H1 (cell line): ENCODE measurements at regions not wholly inside any gene's neighbourhood (a gene's known extent, or its start where the extent isn't known, plus 50 kb on each side); places are given as distances from the start of the nearest gene placed in this dataset.

Experiments
- CTCF ChIA-PET: fragments of 300-600 bp; sonication (Branson Sonifier 250); formaldehyde crosslinking; loops from one replicate; lab custom pipeline; 2021; ENCODE audit not compliant: partially characterized antibody; lab: Charles Lee
- POLR2A ChIA-PET: fragments of 300-600 bp; sonication (Branson Sonifier 250); formaldehyde crosslinking; loops from one replicate; lab custom pipeline; 2021; ENCODE audit warnings: inconsistent platforms; ENCODE audit not compliant: partially characterized antibody; lab: Charles Lee
- DNase-seq, 2 experiments: peaks; one replicate each; pipeline versions ENCODE4 v3.0.0 to v3.0.0-alpha.2; 2010 to 2022; ENCODE audit warnings: low spot score in 2 of 2, low read depth in 1 of 2, mixed read lengths in 1 of 2
- FAIRE-seq: peaks from 2 replicates; lab custom pipeline; 2011; peaks lifted over from hg19 to GRCh38; lab: Jason Lieb, UNC
- H2AFZ ChIP-seq: 2 replicates; pipeline ENCODE4 v1.8.1; 2012; ENCODE audit warnings: low read length, inconsistent platforms
- H2AK5ac ChIP-seq: 2 replicates; pipeline ENCODE4 v1.6.1; 2013; ENCODE audit warnings: low read depth, low read length
- H2BK120ac ChIP-seq: replicated peaks from 2 replicates; pipeline ENCODE3; 2013; ENCODE audit warnings: low read depth, low read length, inconsistent platforms
- H2BK12ac ChIP-seq: 2 replicates; pipeline ENCODE4 v1.6.1; 2013; ENCODE audit warnings: low read depth, low read length
- H2BK15ac ChIP-seq: 2 replicates; pipeline ENCODE4 v1.6.1; 2013; ENCODE audit warnings: low read length
- H2BK20ac ChIP-seq: 2 replicates; pipeline ENCODE4 v1.6.1; 2013; ENCODE audit warnings: low read length
- H2BK5ac ChIP-seq: 2 replicates; pipeline ENCODE4 v1.6.1; 2013; ENCODE audit warnings: low read depth, low read length
- H3K14ac ChIP-seq: 2 replicates; pipeline ENCODE4 v1.6.1; 2013; ENCODE audit warnings: inconsistent platforms; ENCODE audit not compliant: insufficient read length
- H3K18ac ChIP-seq: 2 replicates; pipeline ENCODE4 v1.6.1; 2013; ENCODE audit warnings: low read length; ENCODE audit errors: extremely low read depth
- H3K23ac ChIP-seq: 2 replicates; pipeline ENCODE4 v1.6.1; 2013; ENCODE audit warnings: inconsistent platforms; ENCODE audit not compliant: insufficient read length
- H3K23me2 ChIP-seq: 2 replicates; pipeline ENCODE4 v1.6.1; 2013; ENCODE audit warnings: low read depth, low read length
- H3K27ac ChIP-seq: 2 replicates; pipeline ENCODE4 v1.6.1; 2011; ENCODE audit warnings: low read depth, low read length, inconsistent platforms
- H3K27me3 ChIP-seq, 4 experiments: replicated peaks in 1 of 4; 1 replicate in 1 of 4; 2 replicates in 3 of 4; pipeline versions ENCODE4 v1.6.1 to v1.8.1; 2011 to 2013; ENCODE audit warnings: low read length in 3 of 4, mild to moderate bottlenecking in 3 of 4, inconsistent platforms in 2 of 4, mixed read lengths in 2 of 4, moderate library complexity in 1 of 4; ENCODE audit not compliant: control insufficient read depth in 3 of 4, insufficient read depth in 3 of 4; ENCODE audit errors: extremely low read depth in 1 of 4
- H3K36me3 ChIP-seq, 4 experiments: 2 replicates each; pipeline versions ENCODE4 v1.6.1 to v1.8.1; 2011 to 2013; ENCODE audit warnings: mild to moderate bottlenecking in 4 of 4, low read length in 3 of 4, moderate library complexity in 2 of 4, control low read depth in 1 of 4, inconsistent platforms in 1 of 4; ENCODE audit not compliant: insufficient read depth in 4 of 4, control insufficient read depth in 2 of 4
- H3K4ac ChIP-seq: replicated peaks from 2 replicates; pipeline ENCODE3; 2013; ENCODE audit warnings: low read length, low read depth, mixed read lengths, inconsistent platforms; ENCODE audit not compliant: insufficient read length
- H3K4me1 ChIP-seq, 4 experiments: replicated peaks in 1 of 4; 1 replicate in 1 of 4; 2 replicates in 3 of 4; pipeline versions ENCODE4 v1.6.1 to v1.8.1; 2011 to 2013; ENCODE audit warnings: low read length in 3 of 4, inconsistent platforms in 2 of 4, mixed read lengths in 1 of 4; ENCODE audit not compliant: insufficient read depth in 4 of 4, control insufficient read depth in 3 of 4
- H3K4me2 ChIP-seq, 2 experiments: 2 replicates each; pipeline versions ENCODE4 v1.6.1 to v1.8.1; 2011 to 2013; ENCODE audit warnings: low read depth in 2 of 2, low read length in 2 of 2, control low read depth in 1 of 2, inconsistent platforms in 1 of 2, mild to moderate bottlenecking in 1 of 2; ENCODE audit not compliant: insufficient read depth in 1 of 2
- H3K4me3 ChIP-seq, 4 experiments: fragments of 200-600, 300-600 bp in 1 of 4; sonication (generic), shearing (Covaris generic), sonication (Bioruptor Twin) in 1 of 4; 2 replicates each; pipeline versions ENCODE4 v1.5.1 to v1.8.1; 2011 to 2016; ENCODE audit warnings: low read length in 4 of 4, low read depth in 3 of 4, control low read depth in 2 of 4, inconsistent platforms in 2 of 4, mild to moderate bottlenecking in 2 of 4, mixed read lengths in 1 of 4, moderate library complexity in 1 of 4; ENCODE audit not compliant: insufficient read depth in 2 of 4; ENCODE audit errors: extremely low read depth in 1 of 4
- H3K56ac ChIP-seq: replicated peaks from 2 replicates; pipeline ENCODE3; 2013; ENCODE audit warnings: low read depth, mild to moderate bottlenecking, mixed read lengths, low read length, inconsistent platforms; ENCODE audit not compliant: insufficient read length
- H3K79me1 ChIP-seq: 2 replicates; pipeline ENCODE4 v1.6.1; 2013; ENCODE audit warnings: low read depth, low read length, control low read depth
- H3K79me2 ChIP-seq, 2 experiments: 2 replicates each; pipeline versions ENCODE4 v1.6.1 to v1.8.1; 2012 to 2013; ENCODE audit warnings: low read length in 2 of 2, mild to moderate bottlenecking in 2 of 2, inconsistent platforms in 1 of 2; ENCODE audit not compliant: insufficient read depth in 2 of 2, control insufficient read depth in 1 of 2
- H3K9ac ChIP-seq, 4 experiments: replicated peaks in 1 of 4; 1 replicate in 1 of 4; 2 replicates in 3 of 4; pipeline versions ENCODE4 v1.6.1 to v1.8.1; 2011 to 2013; ENCODE audit warnings: low read depth in 3 of 4, low read length in 3 of 4, control low read depth in 2 of 4, mild to moderate bottlenecking in 2 of 4, moderate library complexity in 2 of 4, inconsistent platforms in 1 of 4; ENCODE audit errors: extremely low read depth in 1 of 4
- H3K9me3 ChIP-seq, 2 experiments: 2 replicates each; pipeline versions ENCODE4 v1.6.1 to v1.8.1; 2012 to 2013; ENCODE audit warnings: mild to moderate bottlenecking in 2 of 2, moderate library complexity in 2 of 2, control low read depth in 1 of 2, inconsistent platforms in 1 of 2, low read depth in 1 of 2, low read length in 1 of 2, mixed read lengths in 1 of 2; ENCODE audit not compliant: insufficient read depth in 2 of 2
- H4K20me1 ChIP-seq, 2 experiments: replicated peaks in 1 of 2; 2 replicates each; pipeline versions ENCODE3 to v1.8.1; 2011 to 2013; ENCODE audit warnings: inconsistent platforms in 2 of 2, low read length in 2 of 2, mild to moderate bottlenecking in 1 of 2; ENCODE audit not compliant: insufficient read depth in 2 of 2, control insufficient read depth in 1 of 2
- H4K5ac ChIP-seq: 2 replicates; pipeline ENCODE4 v1.6.1; 2013; ENCODE audit warnings: low read length, low read depth, mixed read lengths, inconsistent platforms; ENCODE audit not compliant: insufficient read length
- H4K8ac ChIP-seq: 2 replicates; pipeline ENCODE4 v1.8.0; 2013; ENCODE audit warnings: mild to moderate bottlenecking, moderate library complexity, low read length, inconsistent platforms; ENCODE audit not compliant: insufficient read depth; ENCODE audit errors: extremely low read depth
- H4K91ac ChIP-seq: replicated peaks from 2 replicates; pipeline ENCODE3; 2013; ENCODE audit warnings: low read length, mixed read lengths, inconsistent platforms; ENCODE audit not compliant: insufficient read length
- CTBP2 ChIP-seq: IDR thresholded peaks from 2 replicates; pipeline ENCODE4 v1.7.0; 2011; ENCODE audit warnings: borderline replicate concordance, mild to moderate bottlenecking, moderate library complexity, mixed read lengths, low read length; ENCODE audit not compliant: insufficient read depth, insufficient read length
- FOSL1 ChIP-seq: IDR thresholded peaks from 2 replicates; pipeline ENCODE4 v1.6.1; 2011; ENCODE audit warnings: mild to moderate bottlenecking, low read depth, low read length, moderate library complexity; ENCODE audit not compliant: insufficient read depth
- HDAC2 ChIP-seq, 2 experiments: fragments of 300-600 bp in 1 of 2; sonication (generic) in 1 of 2; IDR thresholded peaks; 2 replicates each; pipeline ENCODE4 v1.6.1; 2011 to 2012; ENCODE audit warnings: low read depth in 2 of 2, low read length in 2 of 2, mild to moderate bottlenecking in 2 of 2, moderate library complexity in 2 of 2, borderline replicate concordance in 1 of 2, inconsistent platforms in 1 of 2
- KDM5A ChIP-seq: fragments of 200-600 bp; IDR thresholded peaks from 2 replicates; pipeline ENCODE4 v1.7.1; 2012; ENCODE audit warnings: mild to moderate bottlenecking, low read length, inconsistent platforms, mixed read lengths
- MAFK ChIP-seq: IDR thresholded peaks from 2 replicates; pipeline ENCODE4 v1.6.1; 2012; ENCODE audit warnings: low read depth, mild to moderate bottlenecking, improper control_type of control experiment, low read length
- NANOG ChIP-seq: IDR thresholded peaks from 2 replicates; pipeline ENCODE4 v1.6.1; 2011; ENCODE audit warnings: low read length, low read depth, mild to moderate bottlenecking, inconsistent platforms; ENCODE audit not compliant: insufficient read depth, poor library complexity, severe bottlenecking
- PHF8 ChIP-seq: fragments of 200-600 bp; sonication (generic); conservative IDR thresholded peaks from 2 replicates; pipeline ENCODE4 v1.7.1; 2012; ENCODE audit warnings: low read depth, mild to moderate bottlenecking, inconsistent platforms, low read length, moderate library complexity
- POU5F1 ChIP-seq: IDR thresholded peaks from 2 replicates; pipeline ENCODE4 v1.6.1; 2011; ENCODE audit warnings: low read depth, mild to moderate bottlenecking, low read length, moderate library complexity
- RXRA ChIP-seq: IDR thresholded peaks from 2 replicates; pipeline ENCODE4 v1.6.1; 2011; ENCODE audit warnings: low read depth, mild to moderate bottlenecking, low read length, moderate library complexity; ENCODE audit not compliant: insufficient read depth
- SP2 ChIP-seq: IDR thresholded peaks from 2 replicates; pipeline ENCODE4 v1.6.1; 2012; ENCODE audit warnings: mild to moderate bottlenecking, low read length, inconsistent platforms
- TAF7 ChIP-seq: optimal IDR thresholded peaks from 2 replicates; pipeline ENCODE3; 2011; ENCODE audit warnings: low read depth, mild to moderate bottlenecking, inconsistent platforms, low read length, moderate library complexity, borderline replicate concordance
- WGBS, 2 experiments: shearing (Covaris generic) in 1 of 2; methylation state at CpG; one replicate each; pipeline versions ENCODE4 v1.1.6 to v1.1.7; 2013 to 2015; ENCODE audit warnings: low lambda C conversion rate in 2 of 2, mixed read lengths in 2 of 2, inconsistent platforms in 1 of 2, low coverage in 1 of 2, missing lambda C conversion rate in 1 of 2; ENCODE audit not compliant: insufficient replicate concordance in 2 of 2, insufficient coverage in 1 of 2, insufficient read length in 1 of 2; ENCODE audit errors: extremely low coverage in 1 of 2, missing lambda C conversion rate in 1 of 2; 5-methylcytosine and 5-hydroxymethylcytosine counted together
- TF ChIP-seq, protein P1 (sequence below): IDR thresholded peaks from 2 replicates; pipeline ENCODE4 v1.6.1; 2012; ENCODE audit warnings: inconsistent platforms
- TF ChIP-seq, protein P2 (sequence below): IDR thresholded peaks from 2 replicates; pipeline ENCODE4 v1.6.1; 2011; ENCODE audit warnings: low read depth, mild to moderate bottlenecking, low read length; ENCODE audit not compliant: insufficient read depth

DNA sequence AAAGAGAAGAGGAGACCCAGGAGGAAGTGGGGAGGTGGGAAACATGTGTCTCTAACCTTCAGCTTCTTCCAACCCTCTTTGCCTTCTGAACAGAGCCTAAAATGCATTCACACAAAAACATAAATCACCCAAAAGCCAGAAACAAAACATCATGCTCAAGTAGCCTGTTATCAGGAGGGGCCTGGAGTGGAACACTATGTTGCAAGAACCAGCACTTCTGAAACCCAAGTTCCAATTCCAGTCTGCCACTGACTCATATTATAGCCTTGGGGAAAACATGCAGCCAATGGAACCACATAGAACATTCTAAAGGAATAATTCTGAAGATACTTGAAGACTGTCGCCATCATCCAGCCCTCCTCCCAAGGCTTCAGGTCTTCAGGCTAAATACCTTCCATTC is 169.8 kb upstream of the PLXNC1 start:
- H4K5ac ChIP-seq: no peak overlapping the region
- 96% methylated on average over 1 of the region's 1 CpG; no CpG with 5 or more reads in 1 of the 2 experiments for WGBS, 2 experiments
- H4K8ac ChIP-seq: no peak overlapping the region
- no peak overlapping the region for H2BK120ac ChIP-seq
- H3K56ac ChIP-seq: no peak overlapping the region
- no peak overlapping the region for H2BK12ac ChIP-seq
- no peak overlapping the region for H2BK15ac ChIP-seq
- no peak overlapping the region for H2AK5ac ChIP-seq
- no peak overlapping the region for H3K4ac ChIP-seq
- no peaks in the 10 kb centered on the region for H4K20me1 ChIP-seq
- H3K36me3 ChIP-seq: no peaks in the 10 kb centered on the region
- H2BK5ac ChIP-seq: no peak overlapping the region
- FAIRE-seq (no peak), DNase-seq (no peak)
- H3K27me3 ChIP-seq: no peaks in the 10 kb centered on the region
- no peak overlapping the region for H3K27ac ChIP-seq
- H2BK20ac ChIP-seq: no peak overlapping the region
- TF ChIP-seq MAFK: no peak
- no peak for TF ChIP-seq CTBP2
- TF ChIP-seq PHF8: no peak
- TF ChIP-seq RXRA: no peak
- TF ChIP-seq, protein P1, sequence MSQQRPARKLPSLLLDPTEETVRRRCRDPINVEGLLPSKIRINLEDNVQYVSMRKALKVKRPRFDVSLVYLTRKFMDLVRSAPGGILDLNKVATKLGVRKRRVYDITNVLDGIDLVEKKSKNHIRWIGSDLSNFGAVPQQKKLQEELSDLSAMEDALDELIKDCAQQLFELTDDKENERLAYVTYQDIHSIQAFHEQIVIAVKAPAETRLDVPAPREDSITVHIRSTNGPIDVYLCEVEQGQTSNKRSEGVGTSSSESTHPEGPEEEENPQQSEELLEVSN: no peak
- no peak for TF ChIP-seq POU5F1
- no peak for TF ChIP-seq HDAC2 (IDR thresholded peaks at IDR 0.05; ENCODE audit: borderline replicate concordance in 1 of 2, low read depth in 2 of 2, low read length in 2 of 2)
- TF ChIP-seq FOSL1: no peak
- no peak for TF ChIP-seq KDM5A
- no peak for TF ChIP-seq NANOG
- no peak for TF ChIP-seq TAF7
- TF ChIP-seq, protein P2, sequence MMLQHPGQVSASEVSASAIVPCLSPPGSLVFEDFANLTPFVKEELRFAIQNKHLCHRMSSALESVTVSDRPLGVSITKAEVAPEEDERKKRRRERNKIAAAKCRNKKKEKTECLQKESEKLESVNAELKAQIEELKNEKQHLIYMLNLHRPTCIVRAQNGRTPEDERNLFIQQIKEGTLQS: no peak
- TF ChIP-seq SP2: no peak
- TF ChIP-seq, all 59 proteins: peak for 0
- Histone ChIP-seq H3K4me3 (no peak overlapping the region), H2AFZ (no peak overlapping the region), H3K9ac (no peak overlapping the region), H3K79me2 (no peaks in the 10 kb centered on the region), H3K18ac (no peak overlapping the region), H3K23me2 (no peaks in the 10 kb centered on the region), H3K4me2 (no peak overlapping the region), H3K9me3 (no peaks in the 10 kb centered on the region), H3K23ac (no peak overlapping the region), H3K79me1 (no peaks in the 10 kb centered on the region), H3K14ac (no peak overlapping the region), H4K91ac (no peak overlapping the region), H3K4me1 (peaks cover 0 to 5% (median 3%) of the 10 kb centered on the region in 4 experiments; a peak in 3 of 7 replicates)
- ChIA-PET CTCF (interaction anchor here (0.7 to 7.8 kb wide), 10 partner anchors 13 to 1233 kb away, joined by 3 to 56 read pairs (median 3); no protein-coding TSS in a partner anchor), POLR2A (no interaction called here)
